ENCODE measurements at regions not wholly inside any gene's neighbourhood (a gene's known extent, or its start where the extent isn't known, plus 50 kb on each side); places are given as distances from the start of the nearest gene placed in this dataset.

GRCh38 chr2:158004126-158004764, 97.4 kb upstream of the UPP2 start:
- TF ChIP-seq, protein P1, sequence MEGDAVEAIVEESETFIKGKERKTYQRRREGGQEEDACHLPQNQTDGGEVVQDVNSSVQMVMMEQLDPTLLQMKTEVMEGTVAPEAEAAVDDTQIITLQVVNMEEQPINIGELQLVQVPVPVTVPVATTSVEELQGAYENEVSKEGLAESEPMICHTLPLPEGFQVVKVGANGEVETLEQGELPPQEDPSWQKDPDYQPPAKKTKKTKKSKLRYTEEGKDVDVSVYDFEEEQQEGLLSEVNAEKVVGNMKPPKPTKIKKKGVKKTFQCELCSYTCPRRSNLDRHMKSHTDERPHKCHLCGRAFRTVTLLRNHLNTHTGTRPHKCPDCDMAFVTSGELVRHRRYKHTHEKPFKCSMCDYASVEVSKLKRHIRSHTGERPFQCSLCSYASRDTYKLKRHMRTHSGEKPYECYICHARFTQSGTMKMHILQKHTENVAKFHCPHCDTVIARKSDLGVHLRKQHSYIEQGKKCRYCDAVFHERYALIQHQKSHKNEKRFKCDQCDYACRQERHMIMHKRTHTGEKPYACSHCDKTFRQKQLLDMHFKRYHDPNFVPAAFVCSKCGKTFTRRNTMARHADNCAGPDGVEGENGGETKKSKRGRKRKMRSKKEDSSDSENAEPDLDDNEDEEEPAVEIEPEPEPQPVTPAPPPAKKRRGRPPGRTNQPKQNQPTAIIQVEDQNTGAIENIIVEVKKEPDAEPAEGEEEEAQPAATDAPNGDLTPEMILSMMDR (IDR thresholded peaks at IDR 0.05; ENCODE audit: extremely low read depth in 1 of 2, insufficient read depth in 1 of 2, low read depth in 1 of 2, low read length in 2 of 2) = no peak
- no peak for TF ChIP-seq POLR2A (IDR thresholded peaks at IDR 0.05; ENCODE audit: low read depth, low read length)

Data from endothelial cell of umbilical vein (primary cell).